SK-N-SH (cell line): ENCODE measurements at regions not wholly inside any gene's neighbourhood (a gene's known extent, or its start where the extent isn't known, plus 50 kb on each side); places are given as distances from the start of the nearest gene placed in this dataset.

ENCODE experiments used
- CTCF ChIA-PET: fragments of 300-600, 350-600 bp; formaldehyde crosslinking; extraction: SDS; loops from one replicate; lab custom pipeline; 2021; lab: Yijun Ruan, JAX
- POLR2A ChIA-PET: fragments of 350-600 bp; sonication (Branson Sonifier 250); formaldehyde crosslinking; extraction: SDS; loops from one replicate; lab custom pipeline; 2020; ENCODE audit warnings: antibody characterized with exemption, inconsistent platforms; lab: Yijun Ruan, JAX
- DNase-seq: peaks from one replicate; pipeline ENCODE4 v3.0.0; 2012
- H2AFZ ChIP-seq: fragments of 200-600 bp; sonication (generic); 2 replicates; pipeline ENCODE4 v1.8.1; 2016; ENCODE audit warnings: antibody characterized with exemption, mild to moderate bottlenecking, low read depth
- H3F3A ChIP-seq: fragments of 200-600 bp; sonication (generic); replicated peaks from 2 replicates; pipeline ENCODE3; 2016; ENCODE audit warnings: antibody characterized with exemption, mild to moderate bottlenecking; ENCODE audit not compliant: insufficient read depth
- H3K27ac ChIP-seq, 2 experiments: fragments of 200-500 bp in 1 of 2; fragments of 200-600 bp in 1 of 2; sonication (Bioruptor generic) in 1 of 2; sonication (generic), shearing (Covaris generic) in 1 of 2; 2 replicates each; pipeline versions ENCODE4 v1.5.1 to v1.6.1; 2014 to 2016; ENCODE audit warnings: low read depth in 2 of 2, inconsistent platforms in 1 of 2, low read length in 1 of 2, mild to moderate bottlenecking in 1 of 2, mixed read lengths in 1 of 2
- H3K27me3 ChIP-seq: fragments of 200-600 bp; sonication (generic), shearing (Covaris generic); 2 replicates; pipeline ENCODE4 v1.6.1; 2016; ENCODE audit warnings: mixed run types; ENCODE audit not compliant: insufficient read depth
- H3K36me3 ChIP-seq, 2 experiments: fragments of 200-500 bp in 1 of 2; fragments of 200-600 bp in 1 of 2; sonication (Bioruptor generic) in 1 of 2; sonication (generic) in 1 of 2; replicated peaks in 1 of 2; 2 replicates each; pipeline versions ENCODE3 to v1.5.1; 2014 to 2016; ENCODE audit warnings: low read length in 1 of 2, mild to moderate bottlenecking in 1 of 2; ENCODE audit not compliant: insufficient read depth in 2 of 2, control insufficient read depth in 1 of 2
- H3K4me1 ChIP-seq, 2 experiments: fragments of 200-500 bp in 1 of 2; fragments of 200-600 bp in 1 of 2; sonication (Bioruptor generic) in 1 of 2; sonication (generic), shearing (Covaris generic) in 1 of 2; 2 replicates each; pipeline versions ENCODE4 v1.5.1 to v1.6.1; 2014 to 2016; ENCODE audit warnings: low read depth in 1 of 2, low read length in 1 of 2, mixed run types in 1 of 2; ENCODE audit not compliant: insufficient read depth in 2 of 2, control insufficient read depth in 1 of 2
- H3K4me2 ChIP-seq: fragments of 200-600 bp; sonication (generic), shearing (Covaris generic); 2 replicates; pipeline ENCODE4 v1.6.1; 2017; ENCODE audit warnings: mixed run types
- H3K4me3 ChIP-seq, 2 experiments: fragments of 200-500 bp in 1 of 2; fragments of 200-600 bp in 1 of 2; sonication (Bioruptor generic) in 1 of 2; sonication (generic), shearing (Covaris generic) in 1 of 2; 2 replicates each; pipeline versions ENCODE4 v1.5.1 to v1.8.1; 2014 to 2016; ENCODE audit warnings: low read depth in 2 of 2, inconsistent platforms in 1 of 2, low read length in 1 of 2, mild to moderate bottlenecking in 1 of 2, mixed read lengths in 1 of 2, moderate library complexity in 1 of 2
- H3K79me2 ChIP-seq: fragments of 200-600 bp; sonication (generic); 2 replicates; pipeline ENCODE4 v1.8.1; 2017; ENCODE audit warnings: mild to moderate bottlenecking; ENCODE audit not compliant: insufficient read depth
- H3K9ac ChIP-seq: fragments of 200-600 bp; sonication (generic); 2 replicates; pipeline ENCODE4 v1.6.1; 2017; ENCODE audit warnings: mixed run types
- H3K9me2 ChIP-seq: fragments of 200-600 bp; sonication (generic); 2 replicates; pipeline ENCODE4 v1.6.1; 2017; ENCODE audit warnings: mixed run types
- H3K9me3 ChIP-seq: fragments of 200-600 bp; sonication (generic); 2 replicates; pipeline ENCODE4 v1.6.1; 2017; ENCODE audit warnings: mixed run types, mild to moderate bottlenecking, moderate library complexity
- H4K20me1 ChIP-seq: fragments of 200-600 bp; sonication (generic); 2 replicates; pipeline ENCODE4 v1.6.1; 2017; ENCODE audit warnings: mild to moderate bottlenecking, mixed run types; ENCODE audit not compliant: insufficient read depth
- CTCF ChIP-seq: fragments of 200-600 bp; sonication (generic); IDR thresholded peaks from 2 replicates; pipeline ENCODE4 v1.6.1; 2017; ENCODE audit warnings: antibody characterized with exemption, mild to moderate bottlenecking, moderate library complexity
- FOXJ3 ChIP-seq: sonication (generic); formaldehyde crosslinking; IDR thresholded peaks from 2 replicates; pipeline ENCODE4 v1.5.1; 2020; ENCODE audit warnings: mild to moderate bottlenecking, missing genetic modification reagents
- FOXM1 ChIP-seq: IDR thresholded peaks from 2 replicates; pipeline ENCODE4 v1.4.0; 2012; ENCODE audit warnings: low read depth, mild to moderate bottlenecking
- MEF2A ChIP-seq: IDR thresholded peaks from 2 replicates; pipeline ENCODE4 v1.4.0; 2012; ENCODE audit warnings: low read depth, borderline replicate concordance
- NRF1 ChIP-seq: IDR thresholded peaks from 2 replicates; pipeline ENCODE4 v1.6.1; 2012; ENCODE audit warnings: low read depth, mild to moderate bottlenecking, low read length
- PBX3 ChIP-seq: IDR thresholded peaks from 2 replicates; pipeline ENCODE4; 2012
- RAD21 ChIP-seq: IDR thresholded peaks from 2 replicates; pipeline ENCODE4 v1.6.1; 2012; ENCODE audit warnings: mild to moderate bottlenecking, low read length
- RCOR1 ChIP-seq: fragments of 150-350 bp; IDR thresholded peaks from 2 replicates; pipeline ENCODE4 v1.6.1; 2017; ENCODE audit warnings: antibody characterized with exemption, low read length
- RFX5 ChIP-seq: IDR thresholded peaks from 2 replicates; pipeline ENCODE4 v1.6.1; 2012; ENCODE audit warnings: mild to moderate bottlenecking, improper control_type of control experiment, low read length
- TCF12 ChIP-seq: IDR thresholded peaks from 2 replicates; pipeline ENCODE4 v1.4.0; 2012
- YY1 ChIP-seq: IDR thresholded peaks from 2 replicates; pipeline ENCODE4 v1.4.0; 2012; ENCODE audit warnings: low read depth, mild to moderate bottlenecking
- WGBS: methylation state at CpG from one replicate; pipeline ENCODE4 v1.1.6; 2017; ENCODE audit warnings: low lambda C conversion rate; 5-methylcytosine and 5-hydroxymethylcytosine counted together

GRCh38 chr5:89300426-89300970 is 417.5 kb upstream of the MEF2C start:
- no peaks in the 10 kb centered on the region for H4K20me1 ChIP-seq
- POLR2A ChIA-PET: no interaction called here
- CTCF ChIA-PET: interaction anchor here (1.2 to 1.7 kb wide), 2 partner anchors 571 to 965 kb away, joined by 3 to 4 read pairs; no protein-coding TSS in a partner anchor
- no peaks in the 10 kb centered on the region for H3K9me2 ChIP-seq
- H3K27me3 ChIP-seq: no peaks in the 10 kb centered on the region
- H3K4me3 ChIP-seq: no peak overlapping the region
- H3K27ac ChIP-seq: no peak overlapping the region
- no peaks in the 10 kb centered on the region for H3K36me3 ChIP-seq
- H3K4me2 ChIP-seq: no peak overlapping the region
- H3K9ac ChIP-seq: no peak overlapping the region
- TF ChIP-seq FOXJ3 (CRISPR knock-in tag): no peak
- no peak for TF ChIP-seq RFX5
- TF ChIP-seq YY1: no peak
- TF ChIP-seq CTCF: no peak
- TF ChIP-seq NRF1: no peak
- H3K4me1 ChIP-seq: no peaks in the 10 kb centered on the region
- H3K9me3 ChIP-seq: no peaks in the 10 kb centered on the region
- 61% methylated on average over 2 of the region's 2 CpGs for WGBS
- no peaks in the 10 kb centered on the region for H3F3A ChIP-seq
- no peak overlapping the region for H2AFZ ChIP-seq
- DNase-seq: no peak
- no peaks in the 10 kb centered on the region for H3K79me2 ChIP-seq

- DNase-seq: no peak
- H3K4me3 ChIP-seq: no peak overlapping the region
- H3K4me2 ChIP-seq: no peak overlapping the region
- H3K9me2 ChIP-seq: no peaks in the 10 kb centered on the region
- POLR2A ChIA-PET: no interaction called here
- no peaks in the 10 kb centered on the region for H3K36me3 ChIP-seq
- no peak overlapping the region for H2AFZ ChIP-seq
- no peak overlapping the region for H3K27ac ChIP-seq
- CTCF ChIA-PET: interaction anchor here (1.7 kb wide), 1 partner anchor 965 kb away, joined by 4 read pairs; no protein-coding TSS in a partner anchor
- H3F3A ChIP-seq: no peaks in the 10 kb centered on the region
- no peaks in the 10 kb centered on the region for H3K9me3 ChIP-seq
- H3K27me3 ChIP-seq: no peaks in the 10 kb centered on the region
- TF ChIP-seq FOXM1 (no peak), PBX3 (no peak), RAD21 (no peak), RCOR1 (no peak)
- H3K79me2 ChIP-seq: no peaks in the 10 kb centered on the region
- WGBS: 44% methylated on average over 2 of the region's 2 CpGs
- H4K20me1 ChIP-seq: no peaks in the 10 kb centered on the region
- no peak overlapping the region for H3K9ac ChIP-seq
- no peaks in the 10 kb centered on the region for H3K4me1 ChIP-seq
These were observed 417.0 kb upstream of the MEF2C start for GRCh38 chr5:89299998-89300397.

- no peaks in the 10 kb centered on the region for H3K9me2 ChIP-seq
- no peak overlapping the region for H2AFZ ChIP-seq
- no peak for DNase-seq
- no peak overlapping the region for H3K4me3 ChIP-seq
- no peak overlapping the region for H3K4me2 ChIP-seq
- CTCF ChIA-PET: no interaction called here
- no peak overlapping the region for H3K9ac ChIP-seq
- H3K36me3 ChIP-seq: no peaks in the 10 kb centered on the region
- no peaks in the 10 kb centered on the region for H3K79me2 ChIP-seq
- H3K4me1 ChIP-seq: no peaks in the 10 kb centered on the region
- 82% methylated on average over 1 of the region's 1 CpG for WGBS
- H3K27me3 ChIP-seq: no peaks in the 10 kb centered on the region
- H3K27ac ChIP-seq: no peak overlapping the region
- no peaks in the 10 kb centered on the region for H4K20me1 ChIP-seq
- no peaks in the 10 kb centered on the region for H3K9me3 ChIP-seq
- H3F3A ChIP-seq: no peaks in the 10 kb centered on the region
- TF ChIP-seq RAD21: no peak
- TF ChIP-seq TCF12: no peak
- no peak for TF ChIP-seq MEF2A
- POLR2A ChIA-PET: no interaction called here
These were observed 414.1 kb upstream of the MEF2C start for GRCh38 chr5:89297066-89297465.
